ENCODE measurements at regions not wholly inside any gene's neighbourhood (a gene's known extent, or its start where the extent isn't known, plus 50 kb on each side); places are given as distances from the start of the nearest gene placed in this dataset.
A peak's percentile ranks its signal among the peaks of the same experiment; 100 is the strongest.
"Not testable (repeated sequence)": the region's sequence is repeated elsewhere in the genome, so short reads cannot be mapped to it uniquely, and the experiment has no call there.

DNA sequence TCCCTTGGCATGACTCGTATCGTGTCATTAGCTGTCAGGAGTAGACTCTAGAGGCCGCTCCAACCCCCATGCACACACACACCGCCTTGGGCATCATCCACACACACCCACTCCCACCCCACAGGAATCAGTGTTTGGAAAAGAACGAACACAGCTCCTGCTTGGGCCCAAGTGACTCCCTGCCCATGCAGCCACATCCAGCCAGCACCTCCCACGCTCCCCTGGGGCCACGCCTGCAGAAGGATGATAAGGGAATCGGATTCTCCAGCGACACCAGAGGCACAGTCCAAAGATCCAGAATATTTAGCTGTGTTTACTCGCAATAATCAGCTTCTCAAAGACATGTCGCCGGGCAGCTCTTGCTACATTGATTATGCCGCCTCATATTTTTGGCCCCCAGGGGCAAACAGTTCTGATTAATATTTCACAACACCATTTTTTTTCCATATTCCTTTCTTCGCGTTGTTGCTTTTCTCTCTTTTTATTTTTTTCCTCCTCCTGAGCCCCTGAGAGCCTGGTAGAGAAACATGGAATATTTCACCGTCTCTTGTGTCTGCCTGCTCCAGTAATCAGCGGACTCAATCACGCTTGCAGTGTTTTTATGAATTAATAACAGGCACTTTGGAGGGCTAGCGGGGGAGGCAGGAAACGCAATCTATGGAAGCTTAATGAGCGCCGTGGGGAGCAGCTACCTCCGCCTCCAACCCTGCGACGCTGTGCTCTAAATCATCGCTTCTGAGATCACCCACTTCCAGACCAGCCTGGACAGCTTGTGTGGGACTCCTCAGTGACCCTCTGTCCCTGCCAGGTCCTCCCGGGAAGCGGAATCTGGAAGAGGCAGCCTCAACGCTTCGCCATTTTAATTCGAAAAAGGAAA lies 221.4 kb downstream of the TLE3 start (continued):
- TF ChIP-seq, protein P1, sequence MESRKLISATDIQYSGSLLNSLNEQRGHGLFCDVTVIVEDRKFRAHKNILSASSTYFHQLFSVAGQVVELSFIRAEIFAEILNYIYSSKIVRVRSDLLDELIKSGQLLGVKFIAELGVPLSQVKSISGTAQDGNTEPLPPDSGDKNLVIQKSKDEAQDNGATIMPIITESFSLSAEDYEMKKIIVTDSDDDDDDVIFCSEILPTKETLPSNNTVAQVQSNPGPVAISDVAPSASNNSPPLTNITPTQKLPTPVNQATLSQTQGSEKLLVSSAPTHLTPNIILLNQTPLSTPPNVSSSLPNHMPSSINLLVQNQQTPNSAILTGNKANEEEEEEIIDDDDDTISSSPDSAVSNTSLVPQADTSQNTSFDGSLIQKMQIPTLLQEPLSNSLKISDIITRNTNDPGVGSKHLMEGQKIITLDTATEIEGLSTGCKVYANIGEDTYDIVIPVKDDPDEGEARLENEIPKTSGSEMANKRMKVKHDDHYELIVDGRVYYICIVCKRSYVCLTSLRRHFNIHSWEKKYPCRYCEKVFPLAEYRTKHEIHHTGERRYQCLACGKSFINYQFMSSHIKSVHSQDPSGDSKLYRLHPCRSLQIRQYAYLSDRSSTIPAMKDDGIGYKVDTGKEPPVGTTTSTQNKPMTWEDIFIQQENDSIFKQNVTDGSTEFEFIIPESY (IDR thresholded peaks at IDR 0.05; ENCODE audit: borderline replicate concordance, low read depth) = no peak
- TF ChIP-seq CHD2 (IDR thresholded peaks at IDR 0.05; ENCODE audit: low read length, partially characterized antibody) = peak; percentile 40
- TF ChIP-seq EP300 (IDR thresholded peaks at IDR 0.05; ENCODE audit: borderline replicate concordance in 1 of 2, low read depth in 1 of 2, low read length in 1 of 2) = peak in 1 of 2 experiments; percentile 64; a peak in 2 of 4 replicates
- no peak for TF ChIP-seq USF2 (IDR thresholded peaks at IDR 0.05; ENCODE audit: borderline replicate concordance, low read depth, low read length)
- TF ChIP-seq NRF1 (IDR thresholded peaks at IDR 0.05; ENCODE audit: low read depth, low read length) = no peak
- no peak for TF ChIP-seq MEF2A (IDR thresholded peaks at IDR 0.05; ENCODE audit: borderline replicate concordance, low read depth)

GRCh38 chr15:69879963-69880362 lies 217.8 kb downstream of the TLE3 start:
- POLR2A ChIA-PET, CTCF ChIA-PET: not testable (repeated sequence)

DNA sequence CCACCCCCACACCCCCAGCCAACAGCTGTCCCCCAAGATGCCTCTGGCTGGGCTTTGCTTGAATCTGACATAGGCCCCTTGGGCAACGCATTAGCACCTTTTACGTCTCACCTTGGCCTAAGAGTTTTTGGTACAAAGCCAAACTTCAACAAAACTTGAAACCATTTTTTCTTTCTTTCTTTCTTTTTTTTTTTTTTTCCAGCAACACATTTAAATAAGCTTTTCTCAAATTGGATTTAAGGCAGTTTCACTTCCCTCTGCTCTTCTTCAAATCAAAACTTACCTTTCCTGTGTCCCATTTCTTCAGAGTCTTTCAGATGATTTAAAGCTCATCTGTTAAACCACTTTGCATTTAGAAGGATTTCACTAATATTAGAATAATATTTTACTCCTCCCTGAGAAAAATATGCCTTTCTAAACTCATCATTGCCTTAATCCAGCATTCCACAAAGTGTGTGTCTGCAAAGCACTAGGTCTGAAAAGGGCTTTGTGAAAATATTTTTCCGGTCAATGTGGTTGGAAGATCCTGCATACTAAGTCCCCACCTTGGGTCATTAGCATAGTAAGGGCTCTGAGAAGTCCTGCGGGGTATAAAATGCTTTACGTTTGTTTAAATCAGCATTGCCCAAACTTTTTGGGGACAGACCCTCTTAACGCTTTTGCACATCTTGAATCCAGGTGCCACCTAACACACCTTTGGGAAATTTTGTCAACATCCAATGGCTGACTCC lies 217.0 kb downstream of the TLE3 start:
- no peaks in the 10 kb centered on the region for H3K36me3 ChIP-seq (replicated peaks in 1 of 2; ENCODE audit: control insufficient read depth in 1 of 2, insufficient read depth in 2 of 2, low read length in 1 of 2)
- no peaks in the 10 kb centered on the region for H3K27me3 ChIP-seq (ENCODE audit: insufficient read depth)
- no peak overlapping the region for H3K4me3 ChIP-seq (ENCODE audit: low read depth in 2 of 2, low read length in 1 of 2)
- no peaks in the 10 kb centered on the region for H3F3A ChIP-seq (replicated peaks; ENCODE audit: insufficient read depth)
- no peak overlapping the region for H3K9ac ChIP-seq
- no peak overlapping the region for H3K27ac ChIP-seq (ENCODE audit: low read depth in 2 of 2, low read length in 1 of 2)
- H2AFZ ChIP-seq (ENCODE audit: low read depth) = no peak overlapping the region
- DNase-seq = no peak
- POLR2A ChIA-PET = no interaction called here
- H3K9me2 ChIP-seq = no peaks in the 10 kb centered on the region
- CTCF ChIA-PET = no interaction called here
- no peak for TF ChIP-seq USF1 (IDR thresholded peaks at IDR 0.05; ENCODE audit: borderline replicate concordance, low read depth)
- TF ChIP-seq FOXJ3 (CRISPR knock-in tag; IDR thresholded peaks at IDR 0.05) = no peak
- TF ChIP-seq ELF1 (IDR thresholded peaks at IDR 0.05) = no peak
- TF ChIP-seq POLR2AphosphoS5 (IDR thresholded peaks at IDR 0.05; ENCODE audit: low read depth, low read length) = no peak
- no peaks in the 10 kb centered on the region for H3K9me3 ChIP-seq
- H3K4me1 ChIP-seq (ENCODE audit: control insufficient read depth in 1 of 2, insufficient read depth in 2 of 2, low read depth in 1 of 2, low read length in 1 of 2) = peaks cover 0 to 24% of the 10 kb centered on the region in 2 experiments; a peak in 1 of 4 replicates
- H4K20me1 ChIP-seq (ENCODE audit: insufficient read depth) = no peaks in the 10 kb centered on the region
- WGBS (ENCODE audit: low lambda C conversion rate) = 82% methylated on average over 6 of the region's 6 CpGs
- H3K79me2 ChIP-seq (ENCODE audit: insufficient read depth) = no peaks in the 10 kb centered on the region
- H3K4me2 ChIP-seq = no peak overlapping the region

More at GRCh38 chr15:69879963-69880362, 217.8 kb downstream of the TLE3 start:
- not testable (repeated sequence) for H3K27me3 ChIP-seq (ENCODE audit: insufficient read depth); H3K27ac ChIP-seq (ENCODE audit: low read depth in 2 of 2, low read length in 1 of 2); H4K20me1 ChIP-seq (ENCODE audit: insufficient read depth); H3K79me2 ChIP-seq (ENCODE audit: insufficient read depth); H3K4me2 ChIP-seq; H3K4me3 ChIP-seq (ENCODE audit: low read depth in 2 of 2, low read length in 1 of 2); H3K36me3 ChIP-seq (replicated peaks in 1 of 2; ENCODE audit: control insufficient read depth in 1 of 2, insufficient read depth in 2 of 2, low read length in 1 of 2); H3K9me2 ChIP-seq; H2AFZ ChIP-seq (ENCODE audit: low read depth); H3F3A ChIP-seq (replicated peaks; ENCODE audit: insufficient read depth); H3K9ac ChIP-seq; DNase-seq; H3K9me3 ChIP-seq
- 67% methylated on average over 1 of the region's 1 CpG for WGBS (ENCODE audit: low lambda C conversion rate)
- peaks cover 0 to 28% of the 10 kb centered on the region in 2 experiments; a peak in 1 of 4 replicates for H3K4me1 ChIP-seq (ENCODE audit: control insufficient read depth in 1 of 2, insufficient read depth in 2 of 2, low read depth in 1 of 2, low read length in 1 of 2)

Data from SK-N-SH (cell line).